Keratinocyte (primary cell): ENCODE measurements at regions not wholly inside any gene's neighbourhood (a gene's known extent, or its start where the extent isn't known, plus 50 kb on each side); places are given as distances from the start of the nearest gene placed in this dataset.

Experiments
- DNase-seq: peaks from one replicate; pipeline ENCODE4 v3.0.0-alpha.2; 2011; ENCODE audit warnings: low read depth, missing footprints, low spot score
- FAIRE-seq: peaks from 2 replicates; lab custom pipeline; 2011; peaks lifted over from hg19 to GRCh38; lab: Jason Lieb, UNC
- H2AFZ ChIP-seq: 2 replicates; pipeline ENCODE4 v1.6.0; 2012; ENCODE audit warnings: low read length, control low read depth, inconsistent platforms; ENCODE audit not compliant: control insufficient read depth
- H3K27ac ChIP-seq: 2 replicates; pipeline ENCODE4 v1.5.1; 2011; ENCODE audit warnings: low read length; ENCODE audit not compliant: control insufficient read depth, insufficient read depth
- H3K27me3 ChIP-seq: 3 replicates; pipeline ENCODE4 v1.6.0; 2011; ENCODE audit warnings: low read length; ENCODE audit not compliant: control insufficient read depth, insufficient read depth; ENCODE audit errors: extremely low read depth
- H3K36me3 ChIP-seq, 2 experiments: 2 replicates in 1 of 2; 3 replicates in 1 of 2; pipeline ENCODE4 v1.5.1; 2011; ENCODE audit warnings: low read length in 2 of 2, mild to moderate bottlenecking in 1 of 2; ENCODE audit not compliant: control insufficient read depth in 2 of 2, insufficient read depth in 2 of 2; ENCODE audit errors: extremely low read depth in 1 of 2
- H3K4me1 ChIP-seq: 3 replicates; pipeline ENCODE4 v1.5.1; 2011; ENCODE audit warnings: low read length; ENCODE audit not compliant: control insufficient read depth, insufficient read depth; ENCODE audit errors: extremely low read depth
- H3K4me2 ChIP-seq: 3 replicates; pipeline ENCODE4 v1.6.0; 2011; ENCODE audit warnings: low read depth, low read length; ENCODE audit not compliant: control insufficient read depth, insufficient read depth; ENCODE audit errors: extremely low read depth
- H3K4me3 ChIP-seq, 3 experiments: fragments of 200-600 bp in 1 of 3; sonication (generic) in 1 of 3; 2 replicates in 2 of 3; 3 replicates in 1 of 3; pipeline ENCODE4 v1.5.1; 2011 to 2016; ENCODE audit warnings: low read length in 3 of 3, mild to moderate bottlenecking in 3 of 3, control low read depth in 2 of 3, inconsistent platforms in 1 of 3, low read depth in 1 of 3, mixed read lengths in 1 of 3, mixed run types in 1 of 3, moderate library complexity in 1 of 3; ENCODE audit not compliant: control insufficient read depth in 2 of 3, insufficient read depth in 2 of 3; ENCODE audit errors: extremely low read depth in 1 of 3
- H3K79me2 ChIP-seq: 2 replicates; pipeline ENCODE4 v1.6.0; 2012; ENCODE audit warnings: low read length; ENCODE audit not compliant: control insufficient read depth, insufficient read depth
- H3K9ac ChIP-seq: 3 replicates; pipeline ENCODE4 v1.6.0; 2011; ENCODE audit warnings: low read length; ENCODE audit not compliant: control insufficient read depth, insufficient read depth; ENCODE audit errors: extremely low read depth
- H3K9me1 ChIP-seq: 3 replicates; pipeline ENCODE4 v1.6.0; 2011; ENCODE audit warnings: low read length; ENCODE audit not compliant: control insufficient read depth, insufficient read depth; ENCODE audit errors: extremely low read depth
- H3K9me3 ChIP-seq: 2 replicates; pipeline ENCODE4 v1.5.1; 2012; ENCODE audit warnings: low read depth, low read length; ENCODE audit not compliant: control insufficient read depth
- H4K20me1 ChIP-seq: 3 replicates; pipeline ENCODE4 v1.6.0; 2011; ENCODE audit warnings: low read length; ENCODE audit not compliant: control insufficient read depth, insufficient read depth; ENCODE audit errors: extremely low read depth
- CTCF ChIP-seq, 3 experiments: IDR thresholded peaks in 1 of 3; conservative IDR thresholded peaks in 1 of 3; optimal IDR thresholded peaks in 1 of 3; 2 replicates in 2 of 3; 3 replicates in 1 of 3; pipeline versions ENCODE3 to v1.5.1; 2011; ENCODE audit warnings: low read length in 3 of 3, mild to moderate bottlenecking in 3 of 3, moderate library complexity in 2 of 3, control low read depth in 1 of 3, inconsistent platforms in 1 of 3; ENCODE audit not compliant: insufficient read depth in 2 of 3; ENCODE audit errors: extremely low read depth in 1 of 3
- EZH2 ChIP-seq: IDR thresholded peaks from one replicate; pipeline ENCODE4 v1.6.1; 2012; ENCODE audit warnings: inconsistent platforms, mild to moderate bottlenecking, low read length, moderate library complexity
- dilution Hi-C: fragments of 300-500 bp; cut with MboI; formaldehyde crosslinking; loops from one replicate; pipeline ENCODE4 v1.7.0; 2020; ENCODE audit warnings: low sequenced_read_pairs; ENCODE audit not compliant: extremely low pct_ligation_motif_present

GRCh38 chr3:84275532-84275931 is 683.3 kb upstream of the CADM2 start:
- no peak for FAIRE-seq
- Histone ChIP-seq H3K36me3 (no peaks in the 10 kb centered on the region), H3K27me3 (no peaks in the 10 kb centered on the region), H2AFZ (no peak overlapping the region), H3K4me2 (no peak overlapping the region), H3K4me3 (no peak overlapping the region), H3K9ac (no peak overlapping the region), H3K79me2 (no peaks in the 10 kb centered on the region), H3K27ac (no peak overlapping the region), H3K9me3 (no peaks in the 10 kb centered on the region), H3K9me1 (no peaks in the 10 kb centered on the region), H4K20me1 (no peaks in the 10 kb centered on the region), H3K4me1 (no peaks in the 10 kb centered on the region)
- no peak for TF ChIP-seq CTCF (optimal IDR thresholded peaks at IDR 0.05 in 1 of 3, IDR thresholded peaks at IDR 0.05 in 1 of 3, conservative IDR thresholded peaks at IDR 0.05 in 1 of 3; ENCODE audit: extremely low read depth in 1 of 3, insufficient read depth in 2 of 3, low read length in 3 of 3)
- TF ChIP-seq EZH2 = no peak
- DNase-seq = no peak
- dilution Hi-C loops = no loop called here

GRCh38 chr3:84277562-84278224 is 681.1 kb upstream of the CADM2 start:
- no peaks in the 10 kb centered on the region for H3K4me1 ChIP-seq
- TF ChIP-seq CTCF (optimal IDR thresholded peaks at IDR 0.05 in 1 of 3, IDR thresholded peaks at IDR 0.05 in 1 of 3, conservative IDR thresholded peaks at IDR 0.05 in 1 of 3; ENCODE audit: extremely low read depth in 1 of 3, insufficient read depth in 2 of 3, low read length in 3 of 3) = no peak
- dilution Hi-C loops = no loop called here
- no peaks in the 10 kb centered on the region for H3K9me3 ChIP-seq
- H3K27ac ChIP-seq = no peak overlapping the region
- H4K20me1 ChIP-seq = no peaks in the 10 kb centered on the region
- H3K4me3 ChIP-seq = no peak overlapping the region
- no peaks in the 10 kb centered on the region for H3K9me1 ChIP-seq
- H3K79me2 ChIP-seq = no peaks in the 10 kb centered on the region
- H3K27me3 ChIP-seq = no peaks in the 10 kb centered on the region
- H3K9ac ChIP-seq = no peak overlapping the region
- no peak overlapping the region for H3K4me2 ChIP-seq
- H2AFZ ChIP-seq = no peak overlapping the region
- no peaks in the 10 kb centered on the region for H3K36me3 ChIP-seq
- no peak for DNase-seq
- FAIRE-seq = no peak
